ENCODE measurements at regions not wholly inside any gene's neighbourhood (a gene's known extent, or its start where the extent isn't known, plus 50 kb on each side); places are given as distances from the start of the nearest gene placed in this dataset.
A peak's percentile ranks its signal among the peaks of the same experiment; 100 is the strongest.

DNA sequence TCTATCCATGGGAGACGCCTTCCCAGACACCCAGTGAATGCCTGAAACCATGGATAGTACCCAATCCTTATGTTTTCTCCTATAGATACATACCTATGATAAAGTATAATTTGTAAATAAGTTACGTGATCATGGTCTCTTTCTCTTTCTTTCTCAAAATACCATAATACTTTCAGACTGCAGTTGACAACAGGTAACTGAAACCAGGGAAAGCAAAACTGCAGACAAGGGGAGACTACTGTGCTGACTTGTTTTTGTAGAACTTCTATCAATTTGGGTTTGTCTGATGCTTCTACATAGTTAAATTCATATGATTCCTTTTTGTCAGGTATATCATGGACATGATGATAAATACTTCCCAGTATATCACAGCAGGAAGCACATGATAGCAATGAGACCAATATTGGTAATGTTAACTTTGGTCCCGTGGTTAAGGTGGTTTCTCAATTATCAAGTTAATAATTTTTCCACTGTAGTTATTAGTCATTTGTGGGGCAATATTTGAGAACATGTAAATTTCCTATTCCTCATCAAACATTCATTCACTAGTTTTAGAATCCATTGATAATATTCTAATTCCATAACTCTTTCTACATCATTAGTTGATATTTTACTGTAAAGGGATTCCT, 298.0 kb upstream of the TET2 start:
- ChIA-PET CTCF (interaction anchor here (1.4 kb wide), 1 partner anchor 10 kb away, joined by 7 read pairs; no protein-coding TSS in a partner anchor), POLR2A (no interaction called here)
- TF ChIP-seq CTCF (IDR thresholded peaks at IDR 0.05; ENCODE audit: unreplicated experiment) = no peak
- BruUV-seq (replicated peaks) = no TSS peak
- no peak for DNase-seq (ENCODE audit: unreplicated experiment)
- Mint-ChIP-seq H3K4me1 (ENCODE audit: insufficient read depth, unreplicated experiment) (no peaks in the 10 kb centered on the region), H3K27ac (ENCODE audit: low read depth, unreplicated experiment) (no peak overlapping the region), H3K36me3 (ENCODE audit: insufficient read depth, unreplicated experiment) (no peaks in the 10 kb centered on the region), H3K9me3 (ENCODE audit: unreplicated experiment) (no peaks in the 10 kb centered on the region), H3K4me3 (ENCODE audit: unreplicated experiment) (no peak overlapping the region), H3K27me3 (ENCODE audit: insufficient read depth, unreplicated experiment) (no peaks in the 10 kb centered on the region)
- intact Hi-C loops (cut with micrococcal nuclease) = no loop called here

- POLR2A ChIA-PET = no interaction called here
- no peak overlapping the region for H3K4me3 Mint-ChIP-seq (ENCODE audit: unreplicated experiment)
- CTCF ChIA-PET = interaction anchor here (0.6 to 4.8 kb wide), 26 partner anchors 9 to 865 kb away, joined by 3 to 73 read pairs (median 4); partner anchors contain the start of gene PPA2
- H3K9me3 Mint-ChIP-seq (ENCODE audit: unreplicated experiment) = peaks cover 8% of the 10 kb centered on the region
- no peak for DNase-seq (ENCODE audit: unreplicated experiment)
- no peaks in the 10 kb centered on the region for H3K4me1 Mint-ChIP-seq (ENCODE audit: insufficient read depth, unreplicated experiment)
- H3K27me3 Mint-ChIP-seq (ENCODE audit: insufficient read depth, unreplicated experiment) = no peaks in the 10 kb centered on the region
- H3K27ac Mint-ChIP-seq (ENCODE audit: low read depth, unreplicated experiment) = no peak overlapping the region
- intact Hi-C loops (cut with micrococcal nuclease) = loop anchor here (1.0 to 5.0 kb wide), 5 partner anchors 166 to 863 kb away; partner anchors contain the start of gene PPA2
- TF ChIP-seq CTCF (IDR thresholded peaks at IDR 0.05; ENCODE audit: unreplicated experiment) = no peak
- BruUV-seq (replicated peaks) = no TSS peak
- H3K36me3 Mint-ChIP-seq (ENCODE audit: insufficient read depth, unreplicated experiment) = no peaks in the 10 kb centered on the region
Observed at GRCh38 chr4:104859601-104860237, 287.0 kb upstream of the TET2 start.

GRCh38 chr4:104860238-104861123, 286.2 kb upstream of the TET2 start:
- Mint-ChIP-seq H3K27ac (ENCODE audit: low read depth, unreplicated experiment) (no peak overlapping the region), H3K27me3 (ENCODE audit: insufficient read depth, unreplicated experiment) (no peaks in the 10 kb centered on the region), H3K9me3 (ENCODE audit: unreplicated experiment) (peaks cover under 1% of the 10 kb centered on the region), H3K4me3 (ENCODE audit: unreplicated experiment) (no peak overlapping the region), H3K36me3 (ENCODE audit: insufficient read depth, unreplicated experiment) (no peaks in the 10 kb centered on the region), H3K4me1 (ENCODE audit: insufficient read depth, unreplicated experiment) (no peaks in the 10 kb centered on the region)
- ChIA-PET POLR2A (no interaction called here), CTCF (interaction anchor here (0.6 to 4.8 kb wide), 42 partner anchors 10 to 866 kb away, joined by 3 to 73 read pairs (median 4); partner anchors contain the start of gene PPA2)
- intact Hi-C loops (cut with micrococcal nuclease) = loop anchor here (1.0 to 5.0 kb wide), 5 partner anchors 167 to 864 kb away; partner anchors contain the start of gene PPA2
- no TSS peak for BruUV-seq (replicated peaks)
- peak; percentile 87 for TF ChIP-seq CTCF (IDR thresholded peaks at IDR 0.05; ENCODE audit: unreplicated experiment)
- DNase-seq (ENCODE audit: unreplicated experiment) = peak; percentile 78

DNA sequence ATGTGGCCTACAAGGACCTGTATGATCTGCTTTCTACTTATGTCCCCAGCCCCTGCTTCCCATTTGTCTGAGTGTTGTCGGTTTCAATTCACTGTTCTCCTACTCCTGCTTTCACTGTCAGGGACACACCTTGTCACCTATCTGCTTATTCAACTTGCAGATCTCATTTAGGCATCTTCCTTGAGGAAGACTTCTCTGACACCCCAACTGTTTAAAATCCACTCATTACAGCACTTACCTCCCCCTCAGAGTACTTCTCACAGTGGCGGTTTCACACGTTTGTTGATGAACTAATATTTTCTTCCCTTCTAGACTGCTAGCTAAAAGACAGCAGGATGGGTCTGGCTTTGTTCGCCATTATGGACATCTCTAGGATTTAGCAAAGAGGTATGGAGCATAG, 279.9 kb upstream of the TET2 start:
- POLR2A ChIA-PET = no interaction called here
- TF ChIP-seq CTCF (IDR thresholded peaks at IDR 0.05; ENCODE audit: unreplicated experiment) = no peak
- CTCF ChIA-PET = interaction anchor here (1.0 kb wide), 1 partner anchor 42 kb away, joined by 4 read pairs; no protein-coding TSS in a partner anchor
- Mint-ChIP-seq H3K4me1 (ENCODE audit: insufficient read depth, unreplicated experiment) (peaks cover 6% of the 10 kb centered on the region), H3K27me3 (ENCODE audit: insufficient read depth, unreplicated experiment) (no peaks in the 10 kb centered on the region), H3K4me3 (ENCODE audit: unreplicated experiment) (no peak overlapping the region), H3K9me3 (ENCODE audit: unreplicated experiment) (no peaks in the 10 kb centered on the region), H3K36me3 (ENCODE audit: insufficient read depth, unreplicated experiment) (no peaks in the 10 kb centered on the region), H3K27ac (ENCODE audit: low read depth, unreplicated experiment) (no peak overlapping the region)
- intact Hi-C loops (cut with micrococcal nuclease) = no loop called here
- BruUV-seq (replicated peaks) = no TSS peak
- no peak for DNase-seq (ENCODE audit: unreplicated experiment)

All from MCF 10A (cell line).